ENCODE measurements at regions not wholly inside any gene's neighbourhood (a gene's known extent, or its start where the extent isn't known, plus 50 kb on each side); places are given as distances from the start of the nearest gene placed in this dataset.

DNA sequence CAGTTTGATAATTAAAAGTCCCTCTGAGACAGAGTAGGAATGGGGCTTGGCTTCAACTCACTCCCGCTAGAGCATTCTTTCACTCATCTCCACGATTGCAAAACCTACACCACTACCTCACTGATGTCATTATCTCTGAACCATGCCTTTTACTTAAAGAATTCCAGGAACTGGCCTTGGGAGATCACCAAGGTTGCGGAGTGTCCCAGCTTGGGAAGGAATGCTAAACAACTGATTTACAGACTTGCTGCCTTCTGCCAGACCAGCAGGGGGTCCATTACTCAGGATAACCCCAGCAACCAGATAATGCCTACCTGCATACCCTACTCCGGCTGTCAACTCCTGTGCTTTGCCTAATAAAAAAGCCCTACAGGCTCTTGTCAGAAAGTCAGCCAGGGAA lies 102.2 kb upstream of the RALGAPA2 start:
- Histone ChIP-seq H2AFZ (ENCODE audit: low read depth, low read length) (no peak overlapping the region), H4K20me1 (ENCODE audit: insufficient read depth) (no peaks in the 10 kb centered on the region), H3K9me3 (ENCODE audit: low read length) (no peaks in the 10 kb centered on the region), H3K4me3 (ENCODE audit: low read length) (no peak overlapping the region), H3K27ac (ENCODE audit: low read length) (no peak overlapping the region), H3F3A (ENCODE audit: insufficient read depth, low read length, poor library complexity, severe bottlenecking) (no peaks in the 10 kb centered on the region), H3K4me2 (ENCODE audit: low read length) (no peak overlapping the region), H3K79me2 (replicated peaks; ENCODE audit: insufficient read depth, low read length) (no peaks in the 10 kb centered on the region), H3K9me2 (ENCODE audit: insufficient read depth, low read length) (no peaks in the 10 kb centered on the region), H3K27me3 (ENCODE audit: insufficient read depth, low read depth, low read length) (no peaks in the 10 kb centered on the region), H3K36me3 (ENCODE audit: insufficient read depth, low read length) (no peaks in the 10 kb centered on the region), H3K9ac (ENCODE audit: low read length) (no peak overlapping the region)
- TF ChIP-seq POLR2AphosphoS5 (IDR thresholded peaks at IDR 0.05) (no peak), SMC3 (conservative IDR thresholded peaks at IDR 0.05; ENCODE audit: poor library complexity) (no peak), EP300 (conservative IDR thresholded peaks at IDR 0.05; ENCODE audit: poor library complexity, severe bottlenecking) (no peak), EZH2 (IDR thresholded peaks at IDR 0.05; ENCODE audit: borderline replicate concordance, insufficient read depth, low read length, poor library complexity, severe bottlenecking) (no peak), MXI1 (conservative IDR thresholded peaks at IDR 0.05; ENCODE audit: poor library complexity, severe bottlenecking) (no peak), RAD21 (conservative IDR thresholded peaks at IDR 0.05) (no peak), TAF1 (IDR thresholded peaks at IDR 0.05; ENCODE audit: low read depth) (no peak)
- TF ChIP-seq, protein P1, sequence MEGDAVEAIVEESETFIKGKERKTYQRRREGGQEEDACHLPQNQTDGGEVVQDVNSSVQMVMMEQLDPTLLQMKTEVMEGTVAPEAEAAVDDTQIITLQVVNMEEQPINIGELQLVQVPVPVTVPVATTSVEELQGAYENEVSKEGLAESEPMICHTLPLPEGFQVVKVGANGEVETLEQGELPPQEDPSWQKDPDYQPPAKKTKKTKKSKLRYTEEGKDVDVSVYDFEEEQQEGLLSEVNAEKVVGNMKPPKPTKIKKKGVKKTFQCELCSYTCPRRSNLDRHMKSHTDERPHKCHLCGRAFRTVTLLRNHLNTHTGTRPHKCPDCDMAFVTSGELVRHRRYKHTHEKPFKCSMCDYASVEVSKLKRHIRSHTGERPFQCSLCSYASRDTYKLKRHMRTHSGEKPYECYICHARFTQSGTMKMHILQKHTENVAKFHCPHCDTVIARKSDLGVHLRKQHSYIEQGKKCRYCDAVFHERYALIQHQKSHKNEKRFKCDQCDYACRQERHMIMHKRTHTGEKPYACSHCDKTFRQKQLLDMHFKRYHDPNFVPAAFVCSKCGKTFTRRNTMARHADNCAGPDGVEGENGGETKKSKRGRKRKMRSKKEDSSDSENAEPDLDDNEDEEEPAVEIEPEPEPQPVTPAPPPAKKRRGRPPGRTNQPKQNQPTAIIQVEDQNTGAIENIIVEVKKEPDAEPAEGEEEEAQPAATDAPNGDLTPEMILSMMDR (IDR thresholded peaks at IDR 0.05; ENCODE audit: poor library complexity, severe bottlenecking): no peak
- TF ChIP-seq, protein P2, sequence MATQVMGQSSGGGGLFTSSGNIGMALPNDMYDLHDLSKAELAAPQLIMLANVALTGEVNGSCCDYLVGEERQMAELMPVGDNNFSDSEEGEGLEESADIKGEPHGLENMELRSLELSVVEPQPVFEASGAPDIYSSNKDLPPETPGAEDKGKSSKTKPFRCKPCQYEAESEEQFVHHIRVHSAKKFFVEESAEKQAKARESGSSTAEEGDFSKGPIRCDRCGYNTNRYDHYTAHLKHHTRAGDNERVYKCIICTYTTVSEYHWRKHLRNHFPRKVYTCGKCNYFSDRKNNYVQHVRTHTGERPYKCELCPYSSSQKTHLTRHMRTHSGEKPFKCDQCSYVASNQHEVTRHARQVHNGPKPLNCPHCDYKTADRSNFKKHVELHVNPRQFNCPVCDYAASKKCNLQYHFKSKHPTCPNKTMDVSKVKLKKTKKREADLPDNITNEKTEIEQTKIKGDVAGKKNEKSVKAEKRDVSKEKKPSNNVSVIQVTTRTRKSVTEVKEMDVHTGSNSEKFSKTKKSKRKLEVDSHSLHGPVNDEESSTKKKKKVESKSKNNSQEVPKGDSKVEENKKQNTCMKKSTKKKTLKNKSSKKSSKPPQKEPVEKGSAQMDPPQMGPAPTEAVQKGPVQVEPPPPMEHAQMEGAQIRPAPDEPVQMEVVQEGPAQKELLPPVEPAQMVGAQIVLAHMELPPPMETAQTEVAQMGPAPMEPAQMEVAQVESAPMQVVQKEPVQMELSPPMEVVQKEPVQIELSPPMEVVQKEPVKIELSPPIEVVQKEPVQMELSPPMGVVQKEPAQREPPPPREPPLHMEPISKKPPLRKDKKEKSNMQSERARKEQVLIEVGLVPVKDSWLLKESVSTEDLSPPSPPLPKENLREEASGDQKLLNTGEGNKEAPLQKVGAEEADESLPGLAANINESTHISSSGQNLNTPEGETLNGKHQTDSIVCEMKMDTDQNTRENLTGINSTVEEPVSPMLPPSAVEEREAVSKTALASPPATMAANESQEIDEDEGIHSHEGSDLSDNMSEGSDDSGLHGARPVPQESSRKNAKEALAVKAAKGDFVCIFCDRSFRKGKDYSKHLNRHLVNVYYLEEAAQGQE (IDR thresholded peaks at IDR 0.05; ENCODE audit: borderline replicate concordance): no peak

DNA sequence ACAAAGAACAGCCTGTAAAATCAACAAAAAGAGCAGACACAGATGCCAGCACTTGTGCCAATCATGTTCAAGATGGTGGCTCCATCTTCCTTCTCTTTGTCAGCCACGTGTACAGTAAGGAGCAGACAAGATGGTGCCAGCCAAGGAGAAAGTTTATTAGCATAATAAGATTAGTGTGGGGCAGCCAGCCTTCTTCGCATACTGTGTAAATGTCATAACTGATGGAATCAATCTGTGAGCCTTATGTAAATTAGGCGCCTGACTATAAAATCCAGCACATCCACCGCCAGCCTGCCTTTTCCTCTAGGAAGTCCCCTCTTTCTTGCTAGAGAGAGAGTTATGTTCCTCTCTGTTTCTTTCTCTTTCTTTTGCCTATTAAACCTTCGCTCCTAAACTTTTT lies 99.7 kb upstream of the RALGAPA2 start:
- Histone ChIP-seq H3K9me3 (ENCODE audit: low read length) (no peaks in the 10 kb centered on the region), H3K9me2 (ENCODE audit: insufficient read depth, low read length) (no peaks in the 10 kb centered on the region), H3K27me3 (ENCODE audit: insufficient read depth, low read depth, low read length) (no peaks in the 10 kb centered on the region), H3K4me2 (ENCODE audit: low read length) (no peak overlapping the region), H3K4me3 (ENCODE audit: low read length) (no peak overlapping the region), H3K79me2 (replicated peaks; ENCODE audit: insufficient read depth, low read length) (no peaks in the 10 kb centered on the region), H3K9ac (ENCODE audit: low read length) (no peak overlapping the region), H3F3A (ENCODE audit: insufficient read depth, low read length, poor library complexity, severe bottlenecking) (no peaks in the 10 kb centered on the region), H2AFZ (ENCODE audit: low read depth, low read length) (no peak overlapping the region), H3K36me3 (ENCODE audit: insufficient read depth, low read length) (no peaks in the 10 kb centered on the region), H3K27ac (ENCODE audit: low read length) (no peak overlapping the region), H4K20me1 (ENCODE audit: insufficient read depth) (no peaks in the 10 kb centered on the region)
- TF ChIP-seq, protein P1 (IDR thresholded peaks at IDR 0.05; ENCODE audit: poor library complexity, severe bottlenecking): no peak
- TF ChIP-seq POLR2AphosphoS5 (IDR thresholded peaks at IDR 0.05): no peak
